ENCODE measurements at regions not wholly inside any gene's neighbourhood (a gene's known extent, or its start where the extent isn't known, plus 50 kb on each side); places are given as distances from the start of the nearest gene placed in this dataset.

DNA sequence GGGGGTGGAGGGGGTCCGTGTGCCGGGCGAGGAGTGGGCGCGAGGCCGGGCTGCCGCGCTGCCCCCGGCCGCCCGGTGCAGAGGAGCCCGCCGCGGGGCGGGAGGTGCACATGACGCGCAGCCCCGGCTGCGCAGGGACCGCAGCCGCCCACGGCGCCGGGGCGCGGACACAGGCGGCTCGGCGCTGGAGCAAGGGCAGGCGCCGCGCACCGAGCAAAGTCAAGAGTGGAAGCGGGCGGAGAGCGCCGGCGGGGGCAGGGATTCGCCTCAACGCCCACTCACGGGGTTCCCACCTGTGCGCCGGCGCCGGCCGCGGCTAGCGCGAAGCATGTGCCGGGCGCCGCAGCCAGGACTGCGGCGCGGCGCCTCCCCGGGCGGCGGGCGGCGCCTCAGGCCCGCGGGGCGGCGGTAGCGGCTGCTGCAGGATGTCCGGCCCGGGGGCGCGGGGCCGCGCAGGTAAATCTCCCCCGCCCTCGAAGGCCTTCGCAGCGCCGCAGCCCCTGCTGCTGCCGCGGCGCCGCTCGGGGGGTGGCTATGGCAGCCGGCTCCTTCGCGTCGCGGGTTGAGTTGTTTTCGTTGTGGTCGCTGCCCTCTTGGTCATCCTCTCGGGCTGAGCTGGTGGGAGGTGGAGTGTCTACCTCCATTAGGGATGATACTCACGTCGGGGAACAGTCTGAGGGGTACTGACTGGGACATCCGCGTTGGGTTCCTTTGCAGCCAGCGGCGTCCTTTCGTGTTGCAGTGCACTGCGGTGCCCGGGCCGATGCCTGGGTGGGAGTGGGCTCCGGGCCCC, 216.3 kb upstream of the DTNA start:
- CTCF ChIA-PET: no interaction called here

DNA sequence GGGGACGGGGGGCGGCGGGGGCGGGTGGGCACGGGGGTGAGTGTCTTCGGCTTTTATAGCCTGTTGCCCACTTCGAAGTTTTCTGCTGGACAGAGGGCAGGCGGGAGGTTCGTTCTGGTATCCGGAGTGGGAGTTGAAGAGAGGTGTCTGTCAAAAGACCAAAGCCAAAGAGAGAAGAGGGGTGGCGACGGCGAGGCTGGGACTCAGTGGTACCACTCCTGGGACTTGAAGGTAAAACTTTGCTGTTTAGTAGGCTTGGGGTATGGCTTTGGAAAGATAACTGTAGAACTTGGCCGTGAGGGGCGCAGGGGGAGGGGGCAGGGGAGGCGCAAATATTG, 215.8 kb upstream of the DTNA start:
- 3% methylated on average over 6 of the region's 16 CpGs for WGBS (ENCODE audit: insufficient coverage)
- peak in 1 of 3 donors; percentile 2 for DNase-seq
- ChIA-PET CTCF (no interaction called here), POLR2A (no interaction called here)
- H3K4me3 ChIP-seq (ENCODE audit: control insufficient read depth in 1 of 7, extremely low read depth in 1 of 7, insufficient read depth in 4 of 7, low read depth in 2 of 7, low read length in 6 of 7): peak overlapping the region in 1 of 7 experiments; percentile 54
- H3K9me3 ChIP-seq (ENCODE audit: control extremely low read depth in 1 of 5, control insufficient read depth in 4 of 5, insufficient read depth in 2 of 5, low read depth in 1 of 5, low read length in 4 of 5): peaks cover 0 to 1% (median 0%) of the 10 kb centered on the region in 5 experiments
- peaks cover 13 to 79% (median 38%) of the 10 kb centered on the region in 5 experiments for H3K27me3 ChIP-seq (replicated peaks in 2 of 5; ENCODE audit: control insufficient read depth in 4 of 5, insufficient read depth in 5 of 5, low read length in 4 of 5)
- peaks cover 0 to 12% (median 11%) of the 10 kb centered on the region in 4 experiments for H3K4me1 ChIP-seq (ENCODE audit: control extremely low read depth in 1 of 4, control insufficient read depth in 4 of 4, insufficient read depth in 4 of 4, low read length in 3 of 4)
- no peaks in the 10 kb centered on the region for H3K36me3 ChIP-seq (ENCODE audit: control insufficient read depth in 4 of 4, insufficient read depth in 4 of 4, low read length in 3 of 4)
- no peak overlapping the region for H3K27ac ChIP-seq (ENCODE audit: insufficient read depth in 1 of 2, low read depth in 1 of 2, low read length in 2 of 2, poor library complexity in 1 of 2, severe bottlenecking in 2 of 2)

More for the DNA sequence above, 216.3 kb upstream of the DTNA start:
- H3K4me1 ChIP-seq (ENCODE audit: control extremely low read depth in 1 of 4, control insufficient read depth in 4 of 4, insufficient read depth in 4 of 4, low read length in 3 of 4): peaks cover 0 to 12% (median 11%) of the 10 kb centered on the region in 4 experiments
- 0% methylated on average over 57 of the region's 101 CpGs for WGBS (ENCODE audit: insufficient coverage)
- POLR2A ChIA-PET: no interaction called here
- H3K27ac ChIP-seq (ENCODE audit: insufficient read depth in 1 of 2, low read depth in 1 of 2, low read length in 2 of 2, poor library complexity in 1 of 2, severe bottlenecking in 2 of 2): no peak overlapping the region
- peak in 2 of 3 donors; percentile 30 to 50 for DNase-seq
- peaks cover 13 to 81% (median 42%) of the 10 kb centered on the region in 5 experiments for H3K27me3 ChIP-seq (replicated peaks in 2 of 5; ENCODE audit: control insufficient read depth in 4 of 5, insufficient read depth in 5 of 5, low read length in 4 of 5)
- H3K9me3 ChIP-seq (ENCODE audit: control extremely low read depth in 1 of 5, control insufficient read depth in 4 of 5, insufficient read depth in 2 of 5, low read depth in 1 of 5, low read length in 4 of 5): peaks cover 0 to 1% (median 0%) of the 10 kb centered on the region in 5 experiments
- peak overlapping the region; percentile 15 to 68 (median 53) for H3K4me3 ChIP-seq (ENCODE audit: control insufficient read depth in 1 of 7, extremely low read depth in 1 of 7, insufficient read depth in 4 of 7, low read depth in 2 of 7, low read length in 6 of 7)
- H3K36me3 ChIP-seq (ENCODE audit: control insufficient read depth in 4 of 4, insufficient read depth in 4 of 4, low read length in 3 of 4): no peaks in the 10 kb centered on the region

DNA sequence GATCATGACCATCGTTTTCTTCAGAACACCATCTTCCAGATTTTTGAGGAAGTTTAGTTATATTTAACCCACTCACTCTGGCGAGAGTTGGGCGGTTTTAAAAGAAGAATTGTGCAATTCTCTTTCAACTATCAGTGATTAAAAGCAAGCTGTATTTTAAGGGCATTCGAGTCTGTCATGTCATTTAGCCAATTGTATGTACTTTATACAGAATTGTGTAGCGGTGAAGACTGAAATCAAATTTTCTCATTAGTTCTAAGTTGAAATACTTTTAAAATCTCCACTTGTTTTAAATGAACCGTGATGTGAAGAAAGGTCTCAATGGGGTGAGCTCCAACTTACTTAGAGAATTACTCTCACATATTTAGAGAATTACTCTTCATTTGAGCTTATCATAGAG, 214.6 kb upstream of the DTNA start:
- H3K27ac ChIP-seq (ENCODE audit: insufficient read depth in 1 of 2, low read depth in 1 of 2, low read length in 2 of 2, poor library complexity in 1 of 2, severe bottlenecking in 2 of 2): no peak overlapping the region
- ChIA-PET CTCF (no interaction called here), POLR2A (no interaction called here)
- peaks cover 0 to 12% (median 11%) of the 10 kb centered on the region in 4 experiments for H3K4me1 ChIP-seq (ENCODE audit: control extremely low read depth in 1 of 4, control insufficient read depth in 4 of 4, insufficient read depth in 4 of 4, low read length in 3 of 4)
- peak in 2 of 3 donors; percentile 37 to 46 for DNase-seq
- H3K27me3 ChIP-seq (replicated peaks in 2 of 5; ENCODE audit: control insufficient read depth in 4 of 5, insufficient read depth in 5 of 5, low read length in 4 of 5): peaks cover 10 to 68% (median 32%) of the 10 kb centered on the region in 5 experiments
- no peaks in the 10 kb centered on the region for H3K36me3 ChIP-seq (ENCODE audit: control insufficient read depth in 4 of 4, insufficient read depth in 4 of 4, low read length in 3 of 4)
- peaks cover 0 to 1% (median 0%) of the 10 kb centered on the region in 5 experiments for H3K9me3 ChIP-seq (ENCODE audit: control extremely low read depth in 1 of 5, control insufficient read depth in 4 of 5, insufficient read depth in 2 of 5, low read depth in 1 of 5, low read length in 4 of 5)
- WGBS (ENCODE audit: insufficient coverage): no CpG with 5 or more reads among the region's 6 CpGs
- no peak overlapping the region for H3K4me3 ChIP-seq (ENCODE audit: control insufficient read depth in 1 of 7, extremely low read depth in 1 of 7, insufficient read depth in 4 of 7, low read depth in 2 of 7, low read length in 6 of 7)

DNA sequence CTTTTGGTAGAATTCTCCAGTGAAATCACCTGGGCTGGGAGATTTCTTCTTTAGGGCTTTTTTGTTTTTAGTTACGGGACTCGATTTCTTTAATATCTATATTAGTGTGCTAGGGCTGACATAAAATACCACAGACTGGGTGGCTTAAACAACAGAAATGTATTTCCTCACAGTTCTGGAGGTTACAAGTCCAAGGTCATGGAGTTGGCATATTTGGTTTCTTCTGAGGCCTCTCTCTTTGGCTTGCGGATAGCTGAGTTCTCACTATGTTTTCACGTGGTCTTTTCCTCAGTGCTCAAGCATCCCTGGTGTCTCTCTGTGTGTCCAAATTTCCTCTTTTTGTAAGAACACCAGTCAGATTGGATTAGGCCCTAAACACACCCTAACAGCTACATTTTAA, 208.5 kb upstream of the DTNA start:
- POLR2A ChIA-PET: no interaction called here
- no peaks in the 10 kb centered on the region for H3K36me3 ChIP-seq (ENCODE audit: control insufficient read depth in 4 of 4, insufficient read depth in 4 of 4, low read length in 3 of 4)
- WGBS (ENCODE audit: insufficient coverage): 81% methylated on average over 3 of the region's 4 CpGs

DNA sequence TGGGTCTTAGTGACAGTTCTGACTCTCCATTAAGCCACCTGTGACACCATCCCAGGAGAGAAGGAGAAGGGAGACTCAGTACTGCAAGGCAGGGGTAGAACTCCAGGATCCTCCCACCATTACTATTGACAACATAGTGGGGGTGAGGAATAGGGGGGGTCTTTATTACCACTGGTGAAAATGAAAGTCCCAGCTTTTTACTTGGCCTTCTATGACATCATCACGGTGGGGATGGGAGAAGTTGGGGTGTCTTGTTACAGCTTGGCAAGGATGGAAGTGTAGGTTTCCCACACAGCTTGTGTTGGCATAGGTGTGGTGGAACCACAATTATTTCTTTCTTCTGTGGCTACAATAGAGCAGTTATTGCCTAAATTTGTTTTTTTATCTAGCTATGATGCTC, 203.9 kb upstream of the DTNA start:
- Histone ChIP-seq H3K27me3 (replicated peaks in 2 of 5; ENCODE audit: control insufficient read depth in 4 of 5, insufficient read depth in 5 of 5, low read length in 4 of 5) (peaks cover 0 to 3% (median 1%) of the 10 kb centered on the region in 5 experiments), H3K4me3 (ENCODE audit: control insufficient read depth in 1 of 7, extremely low read depth in 1 of 7, insufficient read depth in 4 of 7, low read depth in 2 of 7, low read length in 6 of 7) (no peak overlapping the region), H3K27ac (ENCODE audit: insufficient read depth in 1 of 2, low read depth in 1 of 2, low read length in 2 of 2, poor library complexity in 1 of 2, severe bottlenecking in 2 of 2) (no peak overlapping the region), H3K36me3 (ENCODE audit: control insufficient read depth in 4 of 4, insufficient read depth in 4 of 4, low read length in 3 of 4) (no peaks in the 10 kb centered on the region), H3K4me1 (ENCODE audit: control extremely low read depth in 1 of 4, control insufficient read depth in 4 of 4, insufficient read depth in 4 of 4, low read length in 3 of 4) (no peaks in the 10 kb centered on the region), H3K9me3 (ENCODE audit: control extremely low read depth in 1 of 5, control insufficient read depth in 4 of 5, insufficient read depth in 2 of 5, low read depth in 1 of 5, low read length in 4 of 5) (no peaks in the 10 kb centered on the region)
- DNase-seq: no peak
- CTCF ChIA-PET: no interaction called here
- 100% methylated on average over 1 of the region's 1 CpG for WGBS (ENCODE audit: insufficient coverage)
- POLR2A ChIA-PET: no interaction called here

More for the DNA sequence above, 208.5 kb upstream of the DTNA start:
- H3K4me1 ChIP-seq (ENCODE audit: control extremely low read depth in 1 of 4, control insufficient read depth in 4 of 4, insufficient read depth in 4 of 4, low read length in 3 of 4): no peaks in the 10 kb centered on the region
- no peak overlapping the region for H3K27ac ChIP-seq (ENCODE audit: insufficient read depth in 1 of 2, low read depth in 1 of 2, low read length in 2 of 2, poor library complexity in 1 of 2, severe bottlenecking in 2 of 2)
- no peak for DNase-seq
- CTCF ChIA-PET: no interaction called here
- no peak overlapping the region for H3K4me3 ChIP-seq (ENCODE audit: control insufficient read depth in 1 of 7, extremely low read depth in 1 of 7, insufficient read depth in 4 of 7, low read depth in 2 of 7, low read length in 6 of 7)
- peaks cover 0 to 12% (median 9%) of the 10 kb centered on the region in 5 experiments for H3K27me3 ChIP-seq (replicated peaks in 2 of 5; ENCODE audit: control insufficient read depth in 4 of 5, insufficient read depth in 5 of 5, low read length in 4 of 5)
- H3K9me3 ChIP-seq (ENCODE audit: control extremely low read depth in 1 of 5, control insufficient read depth in 4 of 5, insufficient read depth in 2 of 5, low read depth in 1 of 5, low read length in 4 of 5): no peaks in the 10 kb centered on the region

DNA sequence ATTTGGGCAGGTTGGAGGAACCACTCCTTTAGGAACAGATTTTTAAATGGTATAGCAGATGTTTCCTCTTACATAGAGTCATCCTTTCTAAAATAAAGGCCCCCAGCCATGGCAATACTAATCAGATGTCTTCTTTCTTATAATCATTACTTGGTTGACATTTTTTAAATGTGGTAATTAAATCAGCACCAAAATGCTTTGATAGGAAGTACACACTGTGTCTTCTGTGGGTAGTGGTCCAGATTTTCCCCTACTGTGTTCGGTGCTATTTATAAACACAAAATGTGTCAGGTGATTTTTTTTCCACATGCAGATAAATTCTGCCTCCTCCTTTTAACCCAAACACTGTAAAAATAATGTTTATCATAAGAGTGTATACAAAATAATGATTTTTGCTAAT, 200.9 kb upstream of the DTNA start:
- H3K27ac ChIP-seq (ENCODE audit: insufficient read depth in 1 of 2, low read depth in 1 of 2, low read length in 2 of 2, poor library complexity in 1 of 2, severe bottlenecking in 2 of 2): no peak overlapping the region
- ChIA-PET POLR2A (no interaction called here), CTCF (no interaction called here)
- no peaks in the 10 kb centered on the region for H3K4me1 ChIP-seq (ENCODE audit: control extremely low read depth in 1 of 4, control insufficient read depth in 4 of 4, insufficient read depth in 4 of 4, low read length in 3 of 4)
- no peak for DNase-seq
- no peaks in the 10 kb centered on the region for H3K36me3 ChIP-seq (ENCODE audit: control insufficient read depth in 4 of 4, insufficient read depth in 4 of 4, low read length in 3 of 4)
- WGBS (ENCODE audit: insufficient coverage): no CpG with 5 or more reads among the region's 1 CpG
- H3K9me3 ChIP-seq (ENCODE audit: control extremely low read depth in 1 of 5, control insufficient read depth in 4 of 5, insufficient read depth in 2 of 5, low read depth in 1 of 5, low read length in 4 of 5): no peaks in the 10 kb centered on the region
- peaks cover 0 to 3% (median 1%) of the 10 kb centered on the region in 5 experiments for H3K27me3 ChIP-seq (replicated peaks in 2 of 5; ENCODE audit: control insufficient read depth in 4 of 5, insufficient read depth in 5 of 5, low read length in 4 of 5)
- no peak overlapping the region for H3K4me3 ChIP-seq (ENCODE audit: control insufficient read depth in 1 of 7, extremely low read depth in 1 of 7, insufficient read depth in 4 of 7, low read depth in 2 of 7, low read length in 6 of 7)

DNA sequence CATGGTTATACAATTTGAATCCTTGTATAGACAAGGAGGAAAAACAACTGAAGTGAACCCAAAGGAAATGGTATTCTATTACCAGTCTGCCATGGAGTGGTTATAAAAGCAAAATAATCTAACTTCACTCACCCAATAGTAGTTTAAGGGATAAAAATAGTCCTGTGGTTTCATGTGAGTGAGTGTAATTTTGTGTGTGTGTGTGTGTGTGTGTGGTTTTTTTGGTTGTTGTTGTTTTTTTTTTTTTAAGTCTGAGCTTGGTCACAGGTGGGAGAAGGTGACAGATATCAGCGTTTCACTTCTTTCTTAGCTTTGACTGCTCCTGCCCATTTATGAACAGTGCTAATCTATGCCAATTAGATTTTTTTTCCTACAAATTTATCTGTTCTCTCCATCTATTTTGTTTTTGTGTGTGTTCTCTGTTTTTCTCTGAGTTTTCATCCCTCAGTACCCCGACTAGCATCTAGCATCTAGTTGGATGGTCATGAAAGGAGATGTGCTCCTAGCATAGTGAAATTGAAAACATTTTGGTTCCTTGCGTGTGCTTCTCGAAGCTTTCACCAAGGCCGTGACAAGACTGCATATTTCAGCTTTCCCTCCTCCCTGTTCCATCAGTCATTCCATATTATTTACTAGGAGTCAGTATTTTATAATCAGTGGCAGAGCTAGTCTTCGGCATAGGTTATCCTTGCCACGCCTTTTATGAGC, 200.1 kb upstream of the DTNA start:
- Histone ChIP-seq H3K4me1 (ENCODE audit: control extremely low read depth in 1 of 4, control insufficient read depth in 4 of 4, insufficient read depth in 4 of 4, low read length in 3 of 4) (no peaks in the 10 kb centered on the region), H3K4me3 (ENCODE audit: control insufficient read depth in 1 of 7, extremely low read depth in 1 of 7, insufficient read depth in 4 of 7, low read depth in 2 of 7, low read length in 6 of 7) (no peak overlapping the region), H3K27ac (ENCODE audit: insufficient read depth in 1 of 2, low read depth in 1 of 2, low read length in 2 of 2, poor library complexity in 1 of 2, severe bottlenecking in 2 of 2) (no peak overlapping the region), H3K9me3 (ENCODE audit: control extremely low read depth in 1 of 5, control insufficient read depth in 4 of 5, insufficient read depth in 2 of 5, low read depth in 1 of 5, low read length in 4 of 5) (no peaks in the 10 kb centered on the region), H3K36me3 (ENCODE audit: control insufficient read depth in 4 of 4, insufficient read depth in 4 of 4, low read length in 3 of 4) (no peaks in the 10 kb centered on the region), H3K27me3 (replicated peaks in 2 of 5; ENCODE audit: control insufficient read depth in 4 of 5, insufficient read depth in 5 of 5, low read length in 4 of 5) (peaks cover 0 to 1% (median 1%) of the 10 kb centered on the region in 5 experiments)
- 95% methylated on average over 3 of the region's 7 CpGs for WGBS (ENCODE audit: insufficient coverage)
- POLR2A ChIA-PET: no interaction called here
- no peak for DNase-seq
- CTCF ChIA-PET: no interaction called here
